Colonic mucosa (tissue), 4 donors: ENCODE measurements at regions not wholly inside any gene's neighbourhood (a gene's known extent, or its start where the extent isn't known, plus 50 kb on each side); places are given as distances from the start of the nearest gene placed in this dataset.

ENCODE experiments used
- DNase-seq: peaks from one replicate; pipeline ENCODE4 v3.0.0-alpha.2; 2020
- H3K27ac ChIP-seq: fragments of 200-600 bp; one replicate; pipeline ENCODE4 v1.8.0; 2021
- H3K27me3 ChIP-seq: fragments of 200-600 bp; one replicate; pipeline ENCODE4 v1.8.0; 2021
- H3K36me3 ChIP-seq: fragments of 200-600 bp; one replicate; pipeline ENCODE4 v1.8.0; 2021
- H3K4me1 ChIP-seq: fragments of 200-600 bp; one replicate; pipeline ENCODE4 v1.8.0; 2021; ENCODE audit warnings: mild to moderate bottlenecking
- H3K4me3 ChIP-seq: fragments of 200-600 bp; one replicate; pipeline ENCODE4 v1.8.0; 2021
- H3K9ac ChIP-seq, 2 donors: one replicate each; pipeline ENCODE4 v1.7.0; 2013; ENCODE audit warnings: control low read depth in 2 of 2, low read depth in 2 of 2, low read length in 2 of 2
- H3K9me3 ChIP-seq: fragments of 200-600 bp; one replicate; pipeline ENCODE4 v1.8.0; 2021
- intact Hi-C: fragments of 100-400 bp; cut with DNase I; formaldehyde crosslinking; loops from one replicate; pipeline ENCODE4 v1.14.1; 2022
- TF ChIP-seq, protein P1 (sequence below): fragments of 200-600 bp; IDR thresholded peaks from one replicate; pipeline ENCODE4 v1.8.0; 2022; ENCODE audit warnings: antibody characterized with exemption, mild to moderate bottlenecking
- donor health status: healthy.
- donor health status: DM: no; HTN: no; CAD: no.
- donor health status: DM: no; HTN: no; CAD: no.

DNA sequence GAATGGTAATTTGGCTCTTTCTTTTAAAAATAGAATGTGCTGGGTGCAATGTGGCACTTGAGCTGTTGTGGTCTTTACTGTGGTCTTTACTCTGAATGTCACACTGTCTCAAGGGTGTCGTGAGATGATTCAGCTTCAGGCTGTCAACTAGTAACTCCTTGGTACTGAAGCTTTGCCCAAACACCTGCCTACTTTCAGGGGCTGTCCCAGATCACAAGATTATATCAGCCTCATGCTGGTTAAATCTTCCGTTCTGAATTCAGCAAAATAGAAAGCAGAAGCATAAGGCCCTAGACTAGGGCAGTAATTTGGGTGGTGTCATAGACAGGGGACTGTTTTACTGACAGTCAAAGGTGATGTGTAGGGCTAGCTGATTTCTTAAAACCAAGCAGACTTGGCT lies 110.9 kb downstream of the BAMBI start:
- H3K4me1 ChIP-seq, result no peaks in the 10 kb centered on the region
- H3K9ac ChIP-seq, result no peak overlapping the region
- TF ChIP-seq, protein P1, sequence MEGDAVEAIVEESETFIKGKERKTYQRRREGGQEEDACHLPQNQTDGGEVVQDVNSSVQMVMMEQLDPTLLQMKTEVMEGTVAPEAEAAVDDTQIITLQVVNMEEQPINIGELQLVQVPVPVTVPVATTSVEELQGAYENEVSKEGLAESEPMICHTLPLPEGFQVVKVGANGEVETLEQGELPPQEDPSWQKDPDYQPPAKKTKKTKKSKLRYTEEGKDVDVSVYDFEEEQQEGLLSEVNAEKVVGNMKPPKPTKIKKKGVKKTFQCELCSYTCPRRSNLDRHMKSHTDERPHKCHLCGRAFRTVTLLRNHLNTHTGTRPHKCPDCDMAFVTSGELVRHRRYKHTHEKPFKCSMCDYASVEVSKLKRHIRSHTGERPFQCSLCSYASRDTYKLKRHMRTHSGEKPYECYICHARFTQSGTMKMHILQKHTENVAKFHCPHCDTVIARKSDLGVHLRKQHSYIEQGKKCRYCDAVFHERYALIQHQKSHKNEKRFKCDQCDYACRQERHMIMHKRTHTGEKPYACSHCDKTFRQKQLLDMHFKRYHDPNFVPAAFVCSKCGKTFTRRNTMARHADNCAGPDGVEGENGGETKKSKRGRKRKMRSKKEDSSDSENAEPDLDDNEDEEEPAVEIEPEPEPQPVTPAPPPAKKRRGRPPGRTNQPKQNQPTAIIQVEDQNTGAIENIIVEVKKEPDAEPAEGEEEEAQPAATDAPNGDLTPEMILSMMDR, result no peak
- no peaks in the 10 kb centered on the region for H3K27me3 ChIP-seq
- intact Hi-C loops, result no loop called here
- H3K4me3 ChIP-seq, result no peak overlapping the region
- no peaks in the 10 kb centered on the region for H3K36me3 ChIP-seq
- no peaks in the 10 kb centered on the region for H3K9me3 ChIP-seq
- no peak for DNase-seq
- no peak overlapping the region for H3K27ac ChIP-seq

DNA sequence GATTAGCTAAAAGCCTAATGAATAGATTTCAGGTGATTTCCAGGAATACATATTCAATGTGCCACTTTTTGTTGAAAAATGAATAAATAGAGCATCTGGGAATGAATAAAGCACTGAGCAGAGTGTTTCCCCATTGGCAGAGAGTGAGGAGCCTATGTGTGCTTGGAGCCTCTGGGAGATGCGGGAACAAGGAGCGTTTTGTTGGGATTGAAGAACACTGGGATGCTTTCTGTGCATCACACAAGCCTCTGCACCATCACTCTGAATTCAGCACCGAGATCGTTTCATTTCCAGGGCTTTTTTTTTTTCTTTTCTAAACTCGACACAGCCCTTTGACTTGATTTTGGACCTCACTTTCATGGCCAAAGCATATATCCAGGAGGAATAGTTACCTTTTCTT lies 111.4 kb downstream of the BAMBI start:
- Histone ChIP-seq H3K36me3 (no peaks in the 10 kb centered on the region), H3K27ac (no peak overlapping the region), H3K9ac (no peak overlapping the region), H3K9me3 (no peaks in the 10 kb centered on the region), H3K27me3 (no peaks in the 10 kb centered on the region), H3K4me3 (no peak overlapping the region), H3K4me1 (no peaks in the 10 kb centered on the region)
- TF ChIP-seq, protein P1, result no peak
- no peak for DNase-seq
- intact Hi-C loops, result no loop called here

DNA sequence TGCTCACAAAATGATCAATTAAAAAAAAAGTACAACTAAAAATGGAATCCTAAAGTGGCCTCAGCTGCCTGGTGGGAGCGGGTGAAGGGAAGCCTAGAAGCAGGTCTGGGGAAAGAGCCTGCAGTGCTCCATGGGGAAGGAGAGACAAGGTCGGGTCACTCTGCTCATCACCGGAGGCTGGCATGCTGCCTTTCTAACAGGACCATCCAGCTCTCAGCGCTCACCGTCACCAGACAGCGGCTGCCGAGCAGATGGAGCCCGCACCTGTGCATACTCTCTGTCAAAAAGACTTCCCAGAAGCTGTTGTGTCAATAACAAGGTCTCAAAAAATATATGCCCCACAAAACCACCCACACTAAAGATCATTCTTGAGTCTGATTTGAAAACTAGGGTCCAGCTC lies 112.8 kb downstream of the BAMBI start:
- DNase-seq, result no peak

DNA sequence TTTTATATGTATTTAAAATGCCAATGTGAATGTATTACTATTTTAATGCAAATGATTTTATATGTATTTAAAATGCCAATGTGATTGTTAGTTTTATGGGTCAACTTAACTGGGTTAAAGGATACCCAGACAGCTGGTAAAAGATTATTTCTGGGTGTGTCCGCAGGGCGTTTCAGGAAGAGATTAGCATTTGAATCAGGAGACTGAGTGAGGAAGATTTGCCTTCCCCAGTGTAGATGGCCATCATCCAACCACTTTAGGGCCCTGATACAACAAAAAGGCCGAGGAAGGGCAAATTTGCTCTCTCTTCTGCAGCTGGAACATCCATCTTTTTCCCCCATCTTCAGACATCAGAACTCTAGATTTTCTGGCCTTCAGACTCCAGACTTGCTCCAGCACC lies 116.2 kb downstream of the BAMBI start:
- Histone ChIP-seq H3K27ac (no peak overlapping the region), H3K27me3 (no peaks in the 10 kb centered on the region), H3K4me3 (no peak overlapping the region), H3K9ac (no peak overlapping the region), H3K36me3 (no peaks in the 10 kb centered on the region), H3K9me3 (no peaks in the 10 kb centered on the region), H3K4me1 (no peaks in the 10 kb centered on the region)
- intact Hi-C loops, result no loop called here
- TF ChIP-seq, protein P1, result no peak
- peak; percentile 69 for DNase-seq

More for the DNA sequence above, 112.8 kb downstream of the BAMBI start:
- no peaks in the 10 kb centered on the region for H3K4me1 ChIP-seq
- no peaks in the 10 kb centered on the region for H3K27me3 ChIP-seq
- no peaks in the 10 kb centered on the region for H3K9me3 ChIP-seq
- intact Hi-C loops, result no loop called here
- no peak overlapping the region for H3K4me3 ChIP-seq
- TF ChIP-seq, protein P1, result no peak
- H3K9ac ChIP-seq, result no peak overlapping the region
- no peak overlapping the region for H3K27ac ChIP-seq
- H3K36me3 ChIP-seq, result no peaks in the 10 kb centered on the region

DNA sequence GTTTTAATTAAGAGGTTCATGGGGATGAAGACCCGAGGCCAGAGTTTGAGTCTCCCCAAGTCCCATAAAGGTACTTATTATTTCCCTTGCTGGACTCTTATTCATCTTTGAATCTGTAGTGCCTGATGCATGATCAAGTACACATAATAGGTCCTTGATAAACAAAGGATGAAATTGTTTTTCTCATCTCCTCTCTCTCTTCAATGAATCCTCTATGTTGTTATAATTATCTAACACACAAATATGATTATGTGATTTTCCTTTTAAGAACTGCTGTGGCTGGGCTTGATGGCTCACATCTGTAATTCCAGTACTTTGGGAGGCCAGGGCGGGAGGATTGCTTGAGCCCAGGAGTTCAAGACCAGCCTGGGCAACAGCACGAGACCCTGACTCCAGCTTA lies 117.7 kb downstream of the BAMBI start:
- Histone ChIP-seq H3K4me3 (no peak overlapping the region), H3K27ac (no peak overlapping the region), H3K9ac (no peak overlapping the region), H3K27me3 (no peaks in the 10 kb centered on the region), H3K9me3 (no peaks in the 10 kb centered on the region), H3K4me1 (no peaks in the 10 kb centered on the region), H3K36me3 (no peaks in the 10 kb centered on the region)
- TF ChIP-seq, protein P1, result no peak
- intact Hi-C loops, result no loop called here
- DNase-seq, result no peak
